Adipocyte (in vitro differentiated cells): ENCODE measurements at regions not wholly inside any gene's neighbourhood (a gene's known extent, or its start where the extent isn't known, plus 50 kb on each side); places are given as distances from the start of the nearest gene placed in this dataset.
"Not testable (repeated sequence)": the region's sequence is repeated elsewhere in the genome, so short reads cannot be mapped to it uniquely, and the experiment has no call there.

ENCODE experiments used
- DNase-seq: peaks from one replicate; pipeline ENCODE4 v3.0.0-alpha.2; 2015; ENCODE audit warnings: low read depth
- H3K27me3 ChIP-seq: replicated peaks from 2 replicates; pipeline ENCODE4 v1.7.0; 2013; ENCODE audit warnings: mild to moderate bottlenecking, low read length, moderate library complexity; ENCODE audit not compliant: control insufficient read depth, insufficient read depth
- H3K36me3 ChIP-seq: 2 replicates; pipeline ENCODE4 v1.7.0; 2013; ENCODE audit warnings: low read length, mild to moderate bottlenecking, moderate library complexity; ENCODE audit not compliant: control insufficient read depth, insufficient read depth, severe bottlenecking
- H3K4me1 ChIP-seq: 2 replicates; pipeline ENCODE4 v1.7.0; 2013; ENCODE audit warnings: mild to moderate bottlenecking, low read length, moderate library complexity; ENCODE audit not compliant: control insufficient read depth, insufficient read depth
- H3K4me3 ChIP-seq: 2 replicates; pipeline ENCODE4 v1.7.0; 2013; ENCODE audit warnings: mild to moderate bottlenecking, low read length, moderate library complexity
- H3K9ac ChIP-seq: 2 replicates; pipeline ENCODE4 v1.7.0; 2013; ENCODE audit warnings: mild to moderate bottlenecking, low read length, moderate library complexity
- H3K9me3 ChIP-seq: 2 replicates; pipeline ENCODE4 v1.7.0; 2013; ENCODE audit warnings: mild to moderate bottlenecking, low read length, moderate library complexity; ENCODE audit not compliant: control insufficient read depth

DNA sequence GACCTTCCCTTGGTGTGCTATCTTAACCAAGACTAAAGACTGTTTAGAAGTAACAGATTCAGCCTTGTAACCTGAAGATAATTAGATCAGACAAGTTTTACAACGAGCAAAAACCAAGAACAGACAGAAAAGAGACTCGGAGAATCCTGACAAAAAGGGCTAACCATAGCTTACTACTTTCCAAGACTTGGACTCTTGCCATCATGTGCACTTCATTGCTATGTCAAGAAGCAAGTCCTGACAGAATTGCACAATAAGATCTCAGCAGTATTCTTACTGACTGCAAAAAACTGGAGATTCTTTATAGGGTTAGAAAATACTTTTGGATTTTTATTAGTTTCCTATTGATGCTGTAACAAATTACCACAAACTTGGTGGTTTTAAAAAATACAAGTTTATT, 1539.0 kb upstream of the NUDT12 start:
- Histone ChIP-seq H3K9me3 (peaks cover 1% of the 10 kb centered on the region), H3K36me3 (no peaks in the 10 kb centered on the region), H3K4me1 (no peaks in the 10 kb centered on the region), H3K9ac (no peak overlapping the region), H3K27me3 (no peaks in the 10 kb centered on the region), H3K4me3 (no peak overlapping the region)
- DNase-seq = peak; percentile 94

DNA sequence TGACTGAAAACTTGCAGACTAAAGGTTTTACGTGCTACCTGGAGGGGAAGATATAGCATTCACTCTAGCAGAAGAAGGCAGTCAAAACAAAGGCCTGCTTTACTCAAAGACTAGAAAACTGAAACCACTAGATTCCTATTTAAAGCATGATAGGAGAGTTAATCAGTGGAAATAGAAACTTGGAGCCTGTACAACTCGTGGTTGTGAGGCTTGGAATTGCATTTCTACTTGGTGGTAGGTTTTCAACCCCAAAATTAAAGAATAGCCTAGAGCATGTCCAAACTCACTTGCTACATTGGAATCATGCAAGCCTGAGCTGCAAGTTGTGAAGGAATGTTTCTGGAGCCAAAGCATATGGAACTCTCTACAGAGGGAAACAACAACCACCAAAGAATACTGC, 1526.4 kb upstream of the NUDT12 start:
- DNase-seq = peak; percentile 56
- Histone ChIP-seq H3K4me3 (no peak overlapping the region), H3K27me3 (no peaks in the 10 kb centered on the region), H3K36me3 (no peaks in the 10 kb centered on the region), H3K9ac (no peak overlapping the region), H3K9me3 (peaks cover 21% of the 10 kb centered on the region), H3K4me1 (no peaks in the 10 kb centered on the region)

DNA sequence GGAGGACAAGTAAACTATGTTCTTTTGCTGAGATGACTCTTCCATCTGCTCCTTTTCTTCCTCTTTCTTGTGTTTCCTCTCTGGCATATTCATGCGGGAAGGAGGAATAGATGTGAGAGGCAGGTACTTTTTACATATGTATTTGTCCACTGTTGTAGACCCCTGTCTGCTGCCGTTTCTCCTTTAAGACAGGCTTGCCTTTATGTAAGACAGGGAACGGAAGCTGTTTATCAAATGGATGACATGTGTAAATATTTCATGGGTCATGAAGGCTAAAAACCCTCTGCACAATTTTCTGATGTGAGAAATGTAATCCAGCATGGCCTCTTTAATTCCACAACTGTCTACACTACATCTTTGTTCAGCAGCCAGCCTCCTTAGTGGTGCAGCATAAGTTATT, 1525.5 kb upstream of the NUDT12 start:
- no peak for DNase-seq
- no peaks in the 10 kb centered on the region for H3K27me3 ChIP-seq
- H3K9ac ChIP-seq = no peak overlapping the region
- no peak overlapping the region for H3K4me3 ChIP-seq
- H3K36me3 ChIP-seq = no peaks in the 10 kb centered on the region
- peaks cover 15% of the 10 kb centered on the region for H3K9me3 ChIP-seq
- no peaks in the 10 kb centered on the region for H3K4me1 ChIP-seq

DNA sequence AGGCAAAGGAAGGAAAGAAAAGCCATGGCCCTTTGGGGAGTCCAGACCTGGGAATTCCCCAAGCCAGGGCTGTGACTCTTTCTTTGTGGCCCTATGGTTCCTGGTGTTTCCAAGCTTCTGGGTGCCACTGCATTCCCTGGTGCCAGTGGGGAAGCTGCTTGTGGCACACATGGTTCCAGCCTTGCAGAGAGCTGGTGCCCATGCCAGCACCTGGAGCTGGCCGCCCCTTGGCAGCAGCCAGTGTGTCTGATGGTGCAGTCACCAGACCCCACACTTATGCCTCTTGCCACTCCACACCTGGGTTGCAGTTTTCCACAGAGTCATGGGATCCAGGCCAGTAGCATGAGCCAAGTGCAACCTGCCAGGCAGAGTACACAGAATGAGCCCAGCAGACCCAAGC, 1495.3 kb upstream of the NUDT12 start:
- DNase-seq = no peak
- Histone ChIP-seq H3K4me1 (no peaks in the 10 kb centered on the region), H3K36me3 (no peaks in the 10 kb centered on the region), H3K27me3 (no peaks in the 10 kb centered on the region), H3K9ac (no peak overlapping the region), H3K4me3 (no peak overlapping the region), H3K9me3 (peaks cover 3% of the 10 kb centered on the region)

DNA sequence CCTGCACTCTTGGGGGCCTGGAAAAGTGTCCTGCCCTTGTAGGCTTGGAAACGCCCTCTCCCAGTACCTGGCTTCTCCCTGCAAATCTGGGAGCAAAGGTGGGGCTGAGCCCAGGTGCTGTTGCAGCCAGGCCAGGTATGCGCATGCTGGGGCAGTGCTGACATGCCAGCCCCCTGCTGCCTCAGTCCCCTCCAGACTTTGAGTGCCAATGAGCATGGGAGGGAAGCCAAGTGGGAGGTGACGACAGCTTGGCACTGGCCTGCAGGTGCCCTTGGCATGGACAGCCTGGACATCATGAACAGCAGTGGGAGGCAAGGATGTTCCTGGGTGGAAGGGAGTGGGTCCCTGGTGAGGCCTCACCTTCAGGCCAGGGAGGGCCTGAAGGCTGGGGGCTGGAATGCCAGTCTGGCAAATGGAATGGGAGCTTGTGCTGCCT, 1494.4 kb upstream of the NUDT12 start:
- Histone ChIP-seq H3K9me3 (peaks cover 3% of the 10 kb centered on the region), H3K27me3 (no peaks in the 10 kb centered on the region), H3K36me3 (no peaks in the 10 kb centered on the region), H3K4me1 (no peaks in the 10 kb centered on the region), H3K4me3 (no peak overlapping the region), H3K9ac (no peak overlapping the region)
- DNase-seq = no peak

DNA sequence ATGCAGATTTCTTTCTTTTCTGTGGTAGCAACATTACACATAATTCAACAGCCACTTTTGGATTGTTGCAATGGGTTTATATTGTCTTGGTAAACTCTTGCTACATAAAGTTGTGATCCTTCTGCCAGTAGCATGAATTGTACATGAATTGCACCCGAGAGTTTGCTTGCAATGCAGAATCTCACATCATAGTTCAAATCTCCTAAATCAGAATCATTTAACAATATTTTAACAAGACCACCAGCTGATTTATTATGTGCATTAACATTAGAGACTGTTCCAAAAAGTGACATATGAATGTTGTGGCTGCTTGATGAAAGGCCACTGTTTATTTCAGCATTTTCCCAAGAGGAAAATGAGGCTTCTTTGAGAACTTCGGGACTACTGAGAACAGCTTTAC, 1491.8 kb upstream of the NUDT12 start:
- Histone ChIP-seq H3K9me3 (peaks cover 3% of the 10 kb centered on the region), H3K27me3 (no peaks in the 10 kb centered on the region), H3K9ac (no peak overlapping the region), H3K4me1 (no peaks in the 10 kb centered on the region), H3K4me3 (no peak overlapping the region), H3K36me3 (no peaks in the 10 kb centered on the region)
- no peak for DNase-seq

DNA sequence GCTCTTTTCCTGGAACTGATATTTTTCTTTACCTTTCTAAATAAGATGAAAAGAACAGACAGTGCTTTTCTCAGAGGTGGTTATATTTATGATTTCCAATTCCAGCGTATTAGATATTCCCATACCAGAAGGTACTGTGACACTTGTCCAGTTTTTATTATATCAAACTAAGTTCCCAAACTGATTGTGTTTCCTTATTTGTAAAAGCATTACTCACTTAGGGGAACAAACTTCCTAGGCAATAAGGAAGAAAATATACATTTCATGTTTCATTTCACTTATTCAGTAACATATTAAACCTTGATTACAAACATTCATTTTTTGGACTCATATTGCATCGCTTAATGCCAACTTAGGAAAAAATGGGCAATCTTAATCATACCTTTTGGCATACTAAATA, 1480.0 kb upstream of the NUDT12 start:
- Histone ChIP-seq H3K9me3 (no peaks in the 10 kb centered on the region), H3K4me3 (no peak overlapping the region), H3K9ac (no peak overlapping the region), H3K27me3 (no peaks in the 10 kb centered on the region), H3K36me3 (no peaks in the 10 kb centered on the region), H3K4me1 (no peaks in the 10 kb centered on the region)
- DNase-seq = no peak

DNA sequence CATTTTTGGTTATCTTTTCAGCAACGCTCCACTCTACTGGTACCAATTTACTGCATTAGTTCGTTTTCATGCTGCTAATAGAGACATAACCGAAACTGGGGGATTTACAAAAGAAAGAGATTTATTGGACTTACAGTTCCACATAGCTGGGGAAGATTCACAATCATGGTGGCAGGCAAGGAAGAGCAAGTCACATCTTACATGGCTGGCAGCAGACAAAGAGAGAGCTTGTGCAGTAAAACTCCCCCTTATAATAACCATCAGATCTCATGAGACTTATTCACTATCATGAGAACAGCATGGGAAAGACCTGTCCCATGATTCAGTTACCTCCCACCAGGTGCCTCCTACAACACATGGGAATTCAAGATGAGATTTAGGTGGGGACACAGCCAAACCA, 1474.2 kb upstream of the NUDT12 start:
- H3K4me3 ChIP-seq, DNase-seq, H3K27me3 ChIP-seq, H3K9me3 ChIP-seq, H3K9ac ChIP-seq, H3K4me1 ChIP-seq, H3K36me3 ChIP-seq: not testable (repeated sequence)

DNA sequence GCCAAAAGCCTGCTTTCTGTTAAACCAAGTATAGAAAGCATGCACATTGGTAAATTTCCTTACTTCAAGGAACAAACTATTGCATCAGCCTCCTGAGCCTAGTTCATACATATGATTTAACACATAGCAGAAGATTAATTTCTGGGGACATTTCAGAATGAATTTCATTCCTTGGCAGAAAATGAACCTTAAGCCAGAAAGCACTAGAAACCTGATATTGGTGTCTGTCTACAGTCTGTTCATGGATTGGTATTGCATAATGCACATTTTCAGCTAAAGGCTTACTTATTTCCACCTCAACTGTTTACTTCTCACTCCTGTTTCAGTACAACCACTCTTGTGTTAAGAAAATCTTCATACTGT, 1471.8 kb upstream of the NUDT12 start:
- Histone ChIP-seq H3K9me3 (no peaks in the 10 kb centered on the region), H3K36me3 (no peaks in the 10 kb centered on the region), H3K27me3 (no peaks in the 10 kb centered on the region), H3K4me1 (no peaks in the 10 kb centered on the region), H3K4me3 (no peak overlapping the region), H3K9ac (no peak overlapping the region)
- DNase-seq = peak; percentile 93

DNA sequence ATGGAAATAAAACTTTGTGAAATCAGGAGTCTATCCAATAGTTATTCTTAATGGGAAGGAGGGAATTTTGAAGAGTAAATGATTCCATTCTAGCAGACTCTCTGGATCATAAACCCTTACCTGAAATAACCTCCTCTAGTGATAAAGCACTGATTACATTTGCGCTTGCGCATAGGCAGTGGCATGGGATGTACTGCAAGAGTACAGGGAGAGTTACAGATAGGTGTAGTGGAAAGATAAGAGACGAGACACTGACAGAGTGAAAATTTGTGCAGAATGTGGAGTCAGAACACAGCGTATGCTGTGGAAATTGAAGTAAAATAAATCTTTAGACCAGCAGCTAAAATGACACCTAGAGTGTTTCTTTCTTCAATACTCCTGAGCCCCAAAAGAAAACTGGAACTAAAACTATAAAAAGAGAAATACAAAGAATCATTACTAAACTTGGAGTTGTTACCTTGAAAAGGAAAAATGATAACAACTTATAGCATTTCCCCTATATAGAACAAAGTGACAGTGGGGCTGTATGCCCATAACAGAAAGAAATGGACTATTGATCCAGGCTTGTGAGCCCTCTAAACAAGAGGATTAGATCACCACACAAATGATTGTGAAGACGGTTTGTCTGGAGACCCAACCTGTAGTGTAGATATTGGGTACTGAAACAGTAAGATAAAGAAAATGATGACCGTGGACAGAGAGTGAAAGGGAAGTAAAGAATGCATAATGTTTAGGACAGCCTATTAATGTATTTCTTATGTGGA, 1471.2 kb upstream of the NUDT12 start:
- H3K9me3 ChIP-seq = no peaks in the 10 kb centered on the region
- H3K4me1 ChIP-seq = no peaks in the 10 kb centered on the region
- H3K9ac ChIP-seq = no peak overlapping the region
- no peaks in the 10 kb centered on the region for H3K27me3 ChIP-seq
- no peaks in the 10 kb centered on the region for H3K36me3 ChIP-seq
- no peak overlapping the region for H3K4me3 ChIP-seq
- no peak for DNase-seq

DNA sequence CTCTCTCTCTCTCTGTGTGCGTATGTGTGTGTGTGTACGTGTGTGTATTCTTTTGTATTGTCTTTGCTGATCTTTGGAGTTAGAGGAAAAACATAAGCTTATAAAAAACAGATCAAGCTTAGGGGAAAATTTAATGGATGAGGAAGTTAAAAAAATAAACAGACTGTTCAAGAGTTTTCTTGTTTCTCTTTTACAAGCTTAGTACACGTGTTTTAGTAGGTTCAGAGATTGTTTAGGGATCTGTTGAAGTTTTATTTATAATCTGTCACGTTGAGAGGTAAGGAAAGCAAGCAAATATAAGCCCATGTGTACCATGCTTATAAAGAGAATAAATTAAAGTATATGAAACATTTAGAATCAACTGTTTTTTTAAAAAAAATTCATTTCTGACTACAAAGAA, 1470.3 kb upstream of the NUDT12 start:
- Histone ChIP-seq H3K36me3 (no peaks in the 10 kb centered on the region), H3K9ac (no peak overlapping the region), H3K4me1 (no peaks in the 10 kb centered on the region), H3K4me3 (no peak overlapping the region), H3K9me3 (no peaks in the 10 kb centered on the region), H3K27me3 (no peaks in the 10 kb centered on the region)
- peak; percentile 32 for DNase-seq

DNA sequence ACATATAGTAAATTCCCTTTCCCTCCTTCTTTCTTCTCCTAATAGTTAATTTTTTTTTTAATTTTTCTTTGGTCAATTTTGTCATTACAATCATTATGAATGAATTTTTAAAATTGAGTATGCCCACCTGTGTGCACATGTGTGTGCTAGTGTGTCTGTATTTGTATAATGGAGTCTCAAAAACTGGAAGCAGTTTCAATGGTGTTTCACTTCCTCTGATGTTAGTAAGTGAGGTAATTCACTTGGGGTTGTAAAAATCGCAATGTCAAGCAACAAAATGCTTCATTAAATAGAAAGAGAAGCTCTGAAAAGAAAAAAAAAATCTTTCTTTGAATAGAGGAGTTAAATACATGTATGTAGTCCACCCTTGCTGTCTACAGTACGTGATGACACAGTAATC, 1467.6 kb upstream of the NUDT12 start:
- no peak overlapping the region for H3K9ac ChIP-seq
- H3K36me3 ChIP-seq = no peaks in the 10 kb centered on the region
- H3K4me1 ChIP-seq = no peaks in the 10 kb centered on the region
- no peak for DNase-seq
- H3K4me3 ChIP-seq = no peak overlapping the region
- no peaks in the 10 kb centered on the region for H3K27me3 ChIP-seq
- no peaks in the 10 kb centered on the region for H3K9me3 ChIP-seq
